ENCODE measurements at regions not wholly inside any gene's neighbourhood (a gene's known extent, or its start where the extent isn't known, plus 50 kb on each side); places are given as distances from the start of the nearest gene placed in this dataset.

DNA sequence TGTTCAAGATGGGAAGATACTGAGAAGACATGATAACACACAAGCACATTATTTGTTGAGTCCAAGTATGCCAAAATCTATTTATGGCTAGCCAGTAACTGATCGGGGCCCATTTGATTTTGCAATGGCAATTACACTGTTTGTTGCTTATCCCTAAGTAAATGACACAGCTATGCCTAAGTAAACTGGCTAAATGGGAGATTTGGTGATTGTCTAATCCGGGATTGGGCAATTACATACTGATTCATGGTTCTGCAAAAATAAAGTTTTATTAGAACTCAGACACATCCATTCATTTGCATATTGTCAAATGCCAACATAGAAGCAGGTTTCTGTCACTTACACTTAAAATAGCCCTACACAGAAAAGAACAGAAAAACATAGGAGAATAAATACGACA is 140.2 kb upstream of the TBL1X start:
- TF ChIP-seq POLR2AphosphoS5 (IDR thresholded peaks at IDR 0.05; ENCODE audit: low read depth, low read length) (no peak), TAF1 (IDR thresholded peaks at IDR 0.05; ENCODE audit: borderline replicate concordance, insufficient read depth, low read length) (no peak), SIN3A (IDR thresholded peaks at IDR 0.05; ENCODE audit: borderline replicate concordance, insufficient read depth, low read length) (no peak), FOXP2 (optimal IDR thresholded peaks at IDR 0.05; ENCODE audit: borderline replicate concordance, extremely low read depth, extremely low read length, insufficient read depth) (no peak)
- TF ChIP-seq, protein P1, sequence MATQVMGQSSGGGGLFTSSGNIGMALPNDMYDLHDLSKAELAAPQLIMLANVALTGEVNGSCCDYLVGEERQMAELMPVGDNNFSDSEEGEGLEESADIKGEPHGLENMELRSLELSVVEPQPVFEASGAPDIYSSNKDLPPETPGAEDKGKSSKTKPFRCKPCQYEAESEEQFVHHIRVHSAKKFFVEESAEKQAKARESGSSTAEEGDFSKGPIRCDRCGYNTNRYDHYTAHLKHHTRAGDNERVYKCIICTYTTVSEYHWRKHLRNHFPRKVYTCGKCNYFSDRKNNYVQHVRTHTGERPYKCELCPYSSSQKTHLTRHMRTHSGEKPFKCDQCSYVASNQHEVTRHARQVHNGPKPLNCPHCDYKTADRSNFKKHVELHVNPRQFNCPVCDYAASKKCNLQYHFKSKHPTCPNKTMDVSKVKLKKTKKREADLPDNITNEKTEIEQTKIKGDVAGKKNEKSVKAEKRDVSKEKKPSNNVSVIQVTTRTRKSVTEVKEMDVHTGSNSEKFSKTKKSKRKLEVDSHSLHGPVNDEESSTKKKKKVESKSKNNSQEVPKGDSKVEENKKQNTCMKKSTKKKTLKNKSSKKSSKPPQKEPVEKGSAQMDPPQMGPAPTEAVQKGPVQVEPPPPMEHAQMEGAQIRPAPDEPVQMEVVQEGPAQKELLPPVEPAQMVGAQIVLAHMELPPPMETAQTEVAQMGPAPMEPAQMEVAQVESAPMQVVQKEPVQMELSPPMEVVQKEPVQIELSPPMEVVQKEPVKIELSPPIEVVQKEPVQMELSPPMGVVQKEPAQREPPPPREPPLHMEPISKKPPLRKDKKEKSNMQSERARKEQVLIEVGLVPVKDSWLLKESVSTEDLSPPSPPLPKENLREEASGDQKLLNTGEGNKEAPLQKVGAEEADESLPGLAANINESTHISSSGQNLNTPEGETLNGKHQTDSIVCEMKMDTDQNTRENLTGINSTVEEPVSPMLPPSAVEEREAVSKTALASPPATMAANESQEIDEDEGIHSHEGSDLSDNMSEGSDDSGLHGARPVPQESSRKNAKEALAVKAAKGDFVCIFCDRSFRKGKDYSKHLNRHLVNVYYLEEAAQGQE (IDR thresholded peaks at IDR 0.05; ENCODE audit: insufficient read depth in 1 of 2, low read depth in 2 of 2, low read length in 2 of 2): no peak
